SU-DHL-6 (cell line): ENCODE measurements at regions not wholly inside any gene's neighbourhood (a gene's known extent, or its start where the extent isn't known, plus 50 kb on each side); places are given as distances from the start of the nearest gene placed in this dataset.

ENCODE experiments used
- H2AFZ ChIP-seq: fragments of 200-600 bp; sonication (generic); 2 replicates; pipeline ENCODE4 v1.6.1; 2014; ENCODE audit warnings: low read depth, mild to moderate bottlenecking, moderate library complexity, mixed read lengths, antibody characterized with exemption, low read length; ENCODE audit not compliant: severe bottlenecking
- H3F3A ChIP-seq: fragments of 200-600 bp; shearing (Covaris generic); 2 replicates; pipeline ENCODE4 v1.6.0; 2016; ENCODE audit warnings: antibody characterized with exemption, mild to moderate bottlenecking; ENCODE audit not compliant: insufficient read depth
- H3K27ac ChIP-seq: fragments of 200-600 bp; sonication (generic); 2 replicates; pipeline ENCODE4 v1.5.1; 2016; ENCODE audit warnings: low read depth, mild to moderate bottlenecking, low read length, moderate library complexity, mixed read lengths
- H3K27me3 ChIP-seq: fragments of 200-600 bp; sonication (generic), shearing (Covaris generic); 2 replicates; pipeline ENCODE4 v1.6.0; 2014; ENCODE audit warnings: mild to moderate bottlenecking, low read length
- H3K36me3 ChIP-seq: fragments of 200-600 bp; sonication (generic); 2 replicates; pipeline ENCODE4 v1.6.1; 2014; ENCODE audit warnings: mild to moderate bottlenecking, low read length, mixed read lengths
- H3K4me2 ChIP-seq: fragments of 300-600, 200-600 bp; shearing (Covaris generic), sonication (generic); 2 replicates; pipeline ENCODE4 v1.6.0; 2014; ENCODE audit warnings: low read length, low read depth, mild to moderate bottlenecking; ENCODE audit not compliant: poor library complexity, severe bottlenecking
- H3K4me3 ChIP-seq: fragments of 200-600 bp; sonication (generic); 2 replicates; pipeline ENCODE4 v1.5.1; 2014; ENCODE audit warnings: antibody characterized with exemption, low read length, mild to moderate bottlenecking, mixed read lengths; ENCODE audit not compliant: insufficient read depth, poor library complexity, severe bottlenecking
- H3K79me2 ChIP-seq: fragments of 200-600 bp; sonication (generic); 2 replicates; pipeline ENCODE4 v1.6.1; 2014; ENCODE audit warnings: mild to moderate bottlenecking, low read length, moderate library complexity; ENCODE audit not compliant: insufficient read depth
- H3K9ac ChIP-seq: fragments of 200-600 bp; sonication (generic); 2 replicates; pipeline ENCODE4 v1.7.0; 2014; ENCODE audit warnings: mild to moderate bottlenecking, low read length
- H3K9me2 ChIP-seq: fragments of 200-600 bp; sonication (generic); replicated peaks from 2 replicates; pipeline ENCODE4 v1.6.1; 2014; ENCODE audit warnings: low read length; ENCODE audit not compliant: insufficient read depth
- H3K9me3 ChIP-seq: fragments of 200-600 bp; sonication (generic); 2 replicates; pipeline ENCODE4 v1.6.1; 2014; ENCODE audit warnings: low read length, mixed read lengths; ENCODE audit not compliant: insufficient read depth
- H4K20me1 ChIP-seq: fragments of 200-600 bp; sonication (generic); 2 replicates; pipeline ENCODE4 v1.6.1; 2014; ENCODE audit warnings: low read depth, mild to moderate bottlenecking, antibody characterized with exemption, low read length, moderate library complexity, mixed read lengths
- CTCF ChIP-seq: fragments of 200-600 bp; sonication (generic); IDR thresholded peaks from one replicate; pipeline ENCODE4 v1.5.1; 2017; ENCODE audit warnings: antibody characterized with exemption, mild to moderate bottlenecking, low read length, moderate library complexity; ENCODE audit not compliant: insufficient read depth, poor library complexity, severe bottlenecking
- EZH2phosphoT487 ChIP-seq: fragments of 200-600 bp; sonication (generic), shearing (Covaris generic); conservative IDR thresholded peaks from 2 replicates; pipeline ENCODE4 v1.6.1; 2018; ENCODE audit warnings: mild to moderate bottlenecking, antibody characterized with exemption, low read length, moderate library complexity, mixed read lengths

- Histone ChIP-seq H3F3A (no peaks in the 10 kb centered on the region), H3K4me2 (no peak overlapping the region), H4K20me1 (no peaks in the 10 kb centered on the region), H3K27me3 (no peaks in the 10 kb centered on the region; the same call in 1 of the 2 replicates), H3K4me3 (no peak overlapping the region), H3K9me2 (no peaks in the 10 kb centered on the region), H3K79me2 (no peaks in the 10 kb centered on the region), H2AFZ (no peak overlapping the region), H3K9me3 (no peaks in the 10 kb centered on the region), H3K36me3 (no peaks in the 10 kb centered on the region), H3K9ac (no peak overlapping the region), H3K27ac (no peak overlapping the region)
- TF ChIP-seq CTCF (no peak), EZH2phosphoT487 (no peak)
These were observed 78.9 kb upstream of the THY1 start for GRCh38 chr11:119501777-119502405.

GRCh38 chr11:119497717-119498116 is 74.7 kb upstream of the THY1 start:
- Histone ChIP-seq H3K4me2 (no peak overlapping the region), H3F3A (no peaks in the 10 kb centered on the region), H3K9me3 (no peaks in the 10 kb centered on the region), H2AFZ (no peak overlapping the region), H3K79me2 (no peaks in the 10 kb centered on the region), H4K20me1 (no peaks in the 10 kb centered on the region), H3K9ac (no peak overlapping the region), H3K9me2 (no peaks in the 10 kb centered on the region), H3K27ac (no peak overlapping the region), H3K36me3 (no peaks in the 10 kb centered on the region), H3K4me3 (no peak overlapping the region), H3K27me3 (no peaks in the 10 kb centered on the region; the same call in 1 of the 2 replicates)
- no peak for TF ChIP-seq CTCF
- TF ChIP-seq EZH2phosphoT487 = no peak

GRCh38 chr11:119496997-119497396 is 74.0 kb upstream of the THY1 start:
- H3K36me3 ChIP-seq = no peaks in the 10 kb centered on the region
- H3K27ac ChIP-seq = no peak overlapping the region
- H3K79me2 ChIP-seq = no peaks in the 10 kb centered on the region
- H3K9me2 ChIP-seq = no peaks in the 10 kb centered on the region
- no peak overlapping the region for H3K4me2 ChIP-seq
- no peaks in the 10 kb centered on the region for H3F3A ChIP-seq
- TF ChIP-seq EZH2phosphoT487 (no peak), CTCF (no peak)
- no peaks in the 10 kb centered on the region for H3K27me3 ChIP-seq
- H3K9me3 ChIP-seq = no peaks in the 10 kb centered on the region
- no peak overlapping the region for H3K4me3 ChIP-seq
- no peaks in the 10 kb centered on the region for H4K20me1 ChIP-seq
- H2AFZ ChIP-seq = no peak overlapping the region
- H3K9ac ChIP-seq = no peak overlapping the region
